GM12873 (cell line): ENCODE measurements at regions not wholly inside any gene's neighbourhood (a gene's known extent, or its start where the extent isn't known, plus 50 kb on each side); places are given as distances from the start of the nearest gene placed in this dataset.

Experiments used
- TF ChIP-seq, protein P1 (sequence below): IDR thresholded peaks from 2 replicates; pipeline ENCODE4 v1.5.1; 2012; ENCODE audit warnings: low read depth, mild to moderate bottlenecking, moderate library complexity, low read length, control low read depth; ENCODE audit not compliant: insufficient read depth; ENCODE audit errors: missing control alignments

DNA sequence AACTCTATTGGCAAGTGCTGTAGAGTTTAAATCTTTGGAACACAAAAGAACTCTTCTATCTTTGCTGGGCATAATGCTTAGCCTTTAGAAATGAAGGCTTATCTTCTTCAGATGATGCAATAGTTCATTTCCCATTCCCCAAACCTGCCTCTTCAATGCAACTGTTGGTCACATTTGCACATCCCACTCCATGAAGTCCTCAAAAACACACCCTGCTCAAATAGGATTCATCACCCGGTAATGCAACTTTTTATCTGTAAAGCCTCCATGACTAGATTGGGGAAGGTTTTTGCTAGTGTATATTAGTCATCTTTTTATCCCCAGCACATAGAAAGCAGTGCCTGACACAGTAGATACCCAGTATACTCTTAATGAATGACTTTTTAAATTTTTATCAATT, 376.4 kb downstream of the RBM43 start:
- TF ChIP-seq, protein P1, sequence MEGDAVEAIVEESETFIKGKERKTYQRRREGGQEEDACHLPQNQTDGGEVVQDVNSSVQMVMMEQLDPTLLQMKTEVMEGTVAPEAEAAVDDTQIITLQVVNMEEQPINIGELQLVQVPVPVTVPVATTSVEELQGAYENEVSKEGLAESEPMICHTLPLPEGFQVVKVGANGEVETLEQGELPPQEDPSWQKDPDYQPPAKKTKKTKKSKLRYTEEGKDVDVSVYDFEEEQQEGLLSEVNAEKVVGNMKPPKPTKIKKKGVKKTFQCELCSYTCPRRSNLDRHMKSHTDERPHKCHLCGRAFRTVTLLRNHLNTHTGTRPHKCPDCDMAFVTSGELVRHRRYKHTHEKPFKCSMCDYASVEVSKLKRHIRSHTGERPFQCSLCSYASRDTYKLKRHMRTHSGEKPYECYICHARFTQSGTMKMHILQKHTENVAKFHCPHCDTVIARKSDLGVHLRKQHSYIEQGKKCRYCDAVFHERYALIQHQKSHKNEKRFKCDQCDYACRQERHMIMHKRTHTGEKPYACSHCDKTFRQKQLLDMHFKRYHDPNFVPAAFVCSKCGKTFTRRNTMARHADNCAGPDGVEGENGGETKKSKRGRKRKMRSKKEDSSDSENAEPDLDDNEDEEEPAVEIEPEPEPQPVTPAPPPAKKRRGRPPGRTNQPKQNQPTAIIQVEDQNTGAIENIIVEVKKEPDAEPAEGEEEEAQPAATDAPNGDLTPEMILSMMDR: no peak

DNA sequence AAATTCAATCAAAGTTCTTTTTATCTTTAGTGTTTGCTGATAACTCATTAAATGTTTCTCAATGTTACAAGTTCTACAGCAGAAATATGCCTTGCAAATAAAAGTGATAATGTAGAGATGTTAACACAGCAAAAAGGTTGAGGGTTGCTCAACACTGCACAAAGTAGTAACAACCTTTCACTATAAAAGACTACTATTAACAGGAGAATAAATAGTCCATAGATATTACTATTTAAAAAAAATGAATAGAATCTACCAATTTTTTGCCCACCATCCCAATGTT, 378.1 kb downstream of the RBM43 start:
- TF ChIP-seq, protein P1: no peak

DNA sequence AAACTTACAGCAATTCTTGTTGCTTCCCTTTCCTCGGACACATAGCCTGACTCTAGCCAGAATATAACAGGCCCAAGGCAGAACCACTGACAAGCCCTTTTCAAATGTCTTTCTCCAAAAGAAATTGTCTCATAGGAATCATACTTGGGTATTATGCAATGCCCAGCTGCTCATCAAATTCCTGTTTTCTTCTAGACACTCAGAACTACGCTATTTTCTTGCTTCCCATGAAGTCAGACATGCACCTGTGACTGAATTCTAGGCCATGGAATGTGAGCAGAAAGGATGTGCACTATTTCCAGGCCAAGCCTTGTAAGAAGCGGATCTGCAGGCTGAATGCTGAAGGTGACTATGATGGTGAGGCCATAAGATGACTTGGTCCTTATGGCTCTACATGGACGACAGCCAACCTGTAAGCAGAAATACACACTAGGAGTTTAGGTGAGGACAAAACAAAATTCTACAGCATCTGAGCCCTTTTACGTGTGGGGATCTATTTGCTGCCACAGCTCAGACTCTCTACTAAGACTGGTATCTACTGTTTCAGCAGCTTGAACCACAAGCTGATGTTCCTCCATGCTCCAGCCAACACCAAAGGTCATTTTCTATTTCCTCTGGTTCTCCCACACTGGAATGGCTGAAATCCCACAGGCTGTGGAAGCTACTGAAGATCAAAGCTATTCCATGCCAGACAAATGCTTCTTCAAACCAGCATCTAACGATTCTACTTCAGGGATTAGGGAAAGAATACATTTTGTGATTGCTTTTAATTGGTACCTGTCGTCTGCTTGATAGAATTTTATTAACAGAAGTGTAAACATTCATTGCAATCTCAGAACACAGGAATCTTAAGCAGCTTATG, 378.7 kb downstream of the RBM43 start:
- TF ChIP-seq, protein P1: no peak

DNA sequence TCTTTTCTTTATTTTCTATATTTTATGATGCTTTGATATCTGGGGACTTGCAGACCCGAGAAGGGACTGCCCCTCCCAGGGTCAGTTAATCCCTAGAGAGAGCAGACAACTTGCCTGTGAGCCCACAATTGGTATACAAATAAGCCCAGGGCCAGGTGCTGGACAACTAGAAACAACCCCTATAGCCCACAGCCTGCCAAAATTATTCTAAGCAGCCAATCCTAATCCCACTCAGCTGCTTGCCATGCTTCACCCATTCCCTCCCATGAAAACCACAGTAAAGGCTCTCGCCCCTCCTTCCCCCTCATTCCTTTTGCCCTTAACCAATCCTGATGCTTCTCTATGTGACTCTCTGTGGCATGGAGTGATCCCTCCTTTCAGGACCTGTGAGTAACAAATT, 380.7 kb downstream of the RBM43 start:
- TF ChIP-seq, protein P1: no peak

DNA sequence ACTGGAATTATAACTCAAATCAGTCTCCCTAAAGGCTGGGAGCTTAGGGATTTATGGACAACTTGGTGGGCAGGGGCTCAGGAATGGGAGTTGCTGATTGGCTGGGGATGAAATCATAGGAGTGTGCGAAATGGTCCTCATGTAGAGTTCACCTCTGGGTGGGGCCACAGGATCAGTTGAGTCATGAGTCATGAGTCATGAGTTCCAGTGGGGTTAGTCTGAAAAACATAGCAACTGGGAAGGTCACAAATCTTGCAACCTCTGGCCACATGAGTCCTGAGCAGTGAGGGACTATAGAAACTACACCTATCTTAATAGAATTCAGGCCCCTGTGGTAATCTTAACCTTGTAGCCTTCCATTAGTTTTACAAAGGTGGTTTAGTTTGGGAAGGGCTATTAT, 383.3 kb downstream of the RBM43 start:
- TF ChIP-seq, protein P1: no peak

DNA sequence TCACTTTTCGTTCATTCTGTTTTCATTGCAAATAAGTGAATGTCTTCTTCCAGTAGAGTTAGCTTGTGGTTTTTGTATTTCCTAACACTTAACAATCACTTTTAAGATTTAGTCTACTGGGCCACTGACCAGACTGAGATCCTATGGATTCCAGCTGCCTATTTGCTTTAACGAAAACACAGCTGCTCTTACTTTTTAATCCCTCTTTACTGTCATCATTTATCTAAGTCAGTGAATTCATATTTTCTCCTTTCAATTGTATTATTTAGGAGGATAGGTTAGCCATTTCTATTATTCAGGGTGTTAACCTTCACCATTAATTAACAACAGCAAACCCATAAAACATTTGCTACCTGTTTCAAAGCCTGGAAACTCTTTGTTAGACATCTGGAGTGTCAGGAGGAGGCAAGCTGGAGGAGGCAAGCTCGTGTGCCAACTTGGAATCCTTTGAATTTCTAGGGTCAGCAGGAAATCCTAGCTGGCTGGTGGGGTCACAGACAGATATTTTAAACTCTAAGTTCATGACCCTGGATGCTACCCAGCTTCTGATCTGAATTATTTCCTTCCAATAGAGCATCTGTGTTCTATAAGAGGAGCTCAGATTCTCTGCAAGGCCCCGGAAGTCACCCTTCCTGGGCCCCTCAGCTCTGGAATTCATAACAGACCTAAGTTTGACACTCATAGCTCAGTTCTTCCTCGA, 385.3 kb downstream of the RBM43 start:
- TF ChIP-seq, protein P1: no peak

DNA sequence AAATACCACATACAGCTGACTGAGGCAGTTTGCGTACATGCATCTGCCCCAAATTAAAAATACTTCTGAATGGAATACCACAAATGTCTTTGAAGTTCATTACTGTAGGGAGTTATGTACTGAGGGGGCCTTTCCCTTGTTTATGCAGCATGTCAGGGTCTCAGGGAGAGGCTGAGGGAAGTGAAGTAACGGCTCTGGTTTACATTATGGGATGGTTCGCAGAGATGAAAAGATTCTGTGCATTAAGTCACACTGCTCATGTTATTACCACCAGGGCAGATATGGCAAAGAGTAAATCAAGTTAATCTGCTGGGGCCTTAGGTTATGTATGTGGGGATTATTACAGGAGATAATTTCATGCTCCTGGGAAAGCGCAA, 385.9 kb upstream of the RND3 start:
- TF ChIP-seq, protein P1: no peak
